Superior temporal gyrus (tissue), 1 donor: ENCODE measurements at regions not wholly inside any gene's neighbourhood (a gene's known extent, or its start where the extent isn't known, plus 50 kb on each side); places are given as distances from the start of the nearest gene placed in this dataset.
A peak's percentile ranks its signal among the peaks of the same experiment; 100 is the strongest.

Source experiments
- DNase-seq: peaks from one replicate; pipeline ENCODE4 v3.0.0-alpha.2; 2016; ENCODE audit errors: extremely low spot score

- DNase-seq: no peak
Measured at GRCh38 chr10:90588222-90588621, 269.6 kb downstream of the HTR7 start.

GRCh38 chr10:90589825-90590224 lies 268.0 kb downstream of the HTR7 start:
- DNase-seq: no peak

- no peak for DNase-seq
Measured at GRCh38 chr10:90591629-90592028, 266.2 kb downstream of the HTR7 start.

GRCh38 chr10:90592638-90593302 lies 265.1 kb downstream of the HTR7 start:
- DNase-seq: peak; percentile 36

GRCh38 chr10:90598513-90598912 lies 259.3 kb downstream of the HTR7 start:
- no peak for DNase-seq

- DNase-seq: no peak
Measured at GRCh38 chr10:90602862-90603610, 254.8 kb downstream of the HTR7 start.

GRCh38 chr10:90604636-90605035 lies 253.2 kb downstream of the HTR7 start:
- DNase-seq: no peak

GRCh38 chr10:90605506-90605905 lies 252.3 kb downstream of the HTR7 start:
- DNase-seq: no peak

- peak; percentile 17 for DNase-seq
Measured at GRCh38 chr10:90612276-90612675, 245.6 kb downstream of the HTR7 start.

- DNase-seq: no peak
Measured at GRCh38 chr10:90614631-90615030, 243.2 kb downstream of the HTR7 start.

- DNase-seq: no peak
Measured at GRCh38 chr10:90621577-90621976, 236.3 kb downstream of the HTR7 start.

- DNase-seq: no peak
Measured at GRCh38 chr10:90635111-90635765, 222.6 kb downstream of the HTR7 start.

GRCh38 chr10:90640756-90641155 lies 217.1 kb downstream of the HTR7 start:
- DNase-seq: no peak

- DNase-seq: no peak
Measured at GRCh38 chr10:90641731-90642130, 216.1 kb downstream of the HTR7 start.

GRCh38 chr10:90642136-90642535 lies 215.7 kb downstream of the HTR7 start:
- peak; percentile 15 for DNase-seq

GRCh38 chr10:90642650-90643049 lies 215.2 kb downstream of the HTR7 start:
- DNase-seq: no peak

GRCh38 chr10:90644165-90644564 lies 213.7 kb downstream of the HTR7 start:
- DNase-seq: no peak

GRCh38 chr10:90650858-90651257 lies 207.0 kb downstream of the HTR7 start:
- no peak for DNase-seq

GRCh38 chr10:90652519-90652918 lies 205.3 kb downstream of the HTR7 start:
- no peak for DNase-seq

GRCh38 chr10:90658791-90659190 lies 199.0 kb downstream of the HTR7 start:
- no peak for DNase-seq

GRCh38 chr10:90665905-90666662 lies 191.8 kb downstream of the HTR7 start:
- DNase-seq: no peak

GRCh38 chr10:90674461-90674860 lies 183.4 kb downstream of the HTR7 start:
- no peak for DNase-seq
